Immature natural killer cell (primary cell): ENCODE measurements at regions not wholly inside any gene's neighbourhood (a gene's known extent, or its start where the extent isn't known, plus 50 kb on each side); places are given as distances from the start of the nearest gene placed in this dataset.

ENCODE experiments used
- DNase-seq, 3 donors: peaks; one replicate each; pipeline ENCODE4 v3.0.0; 2022; ENCODE audit warnings: mixed read lengths in 1 of 3
- H3K27ac Mint-ChIP-seq, 6 donors: one replicate each; pipeline ENCODE4 v1.8.0; 2020; ENCODE audit warnings: mixed read lengths in 6 of 6, mild to moderate bottlenecking in 5 of 6, inconsistent platforms in 4 of 6, moderate library complexity in 3 of 6
- H3K27me3 Mint-ChIP-seq, 3 donors: one replicate each; pipeline ENCODE4 v1.8.0; 2020 to 2021; ENCODE audit warnings: low read depth in 3 of 3, mild to moderate bottlenecking in 3 of 3, mixed read lengths in 3 of 3, moderate library complexity in 3 of 3, inconsistent platforms in 1 of 3
- H3K36me3 Mint-ChIP-seq, 3 donors: one replicate each; pipeline ENCODE4 v1.8.0; 2020; ENCODE audit warnings: mixed read lengths in 3 of 3, inconsistent platforms in 2 of 3, mild to moderate bottlenecking in 2 of 3
- H3K4me1 Mint-ChIP-seq, 2 donors: one replicate each; pipeline ENCODE4 v1.8.0; 2020; ENCODE audit warnings: inconsistent platforms in 2 of 2, mild to moderate bottlenecking in 2 of 2, mixed read lengths in 2 of 2, moderate library complexity in 1 of 2
- H3K4me3 Mint-ChIP-seq, 5 donors: one replicate each; pipeline ENCODE4 v1.8.0; 2020; ENCODE audit warnings: mild to moderate bottlenecking in 5 of 5, mixed read lengths in 5 of 5, inconsistent platforms in 3 of 5, moderate library complexity in 3 of 5
- H3K9me3 Mint-ChIP-seq, 6 donors: one replicate each; pipeline ENCODE4 v1.8.0; 2020; ENCODE audit warnings: mild to moderate bottlenecking in 6 of 6, mixed read lengths in 6 of 6, inconsistent platforms in 4 of 6, moderate library complexity in 3 of 6

DNA sequence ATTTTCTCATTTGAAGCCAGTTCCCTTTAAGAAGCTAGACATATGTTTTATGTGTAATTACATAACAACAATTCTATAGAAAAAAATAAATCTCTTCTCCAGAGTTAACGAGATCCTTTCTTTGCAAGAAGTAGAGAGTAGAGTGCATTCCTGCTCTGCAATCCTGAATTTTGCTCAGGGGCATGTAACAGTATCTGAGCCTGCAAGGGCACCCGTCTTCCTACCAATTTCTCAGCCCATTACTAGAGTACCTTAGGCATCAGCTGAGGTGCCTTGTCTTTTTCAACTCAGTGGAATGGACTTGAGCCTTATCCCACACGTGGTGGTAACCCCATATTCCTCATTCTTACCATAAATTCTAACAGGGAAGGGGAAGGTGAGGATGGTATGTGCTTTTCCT is 205.9 kb downstream of the IKZF2 start:
- no peaks in the 10 kb centered on the region for H3K9me3 Mint-ChIP-seq
- no peak overlapping the region for H3K27ac Mint-ChIP-seq
- peaks cover 0 to 2% (median 0%) of the 10 kb centered on the region in 3 donors for H3K27me3 Mint-ChIP-seq
- no peak overlapping the region for H3K4me3 Mint-ChIP-seq
- H3K4me1 Mint-ChIP-seq = peaks cover 4 to 16% of the 10 kb centered on the region in 2 donors
- peaks cover 0 to 35% (median 15%) of the 10 kb centered on the region in 3 donors for H3K36me3 Mint-ChIP-seq
- no peak for DNase-seq

- H3K4me1 Mint-ChIP-seq = peaks cover 4 to 10% of the 10 kb centered on the region in 2 donors
- peaks cover 0 to 2% (median 2%) of the 10 kb centered on the region in 3 donors for H3K27me3 Mint-ChIP-seq
- H3K4me3 Mint-ChIP-seq = no peak overlapping the region
- DNase-seq = no peak
- no peak overlapping the region for H3K27ac Mint-ChIP-seq
- H3K9me3 Mint-ChIP-seq = no peaks in the 10 kb centered on the region
- H3K36me3 Mint-ChIP-seq = peaks cover 4 to 44% (median 27%) of the 10 kb centered on the region in 3 donors
Observed at GRCh38 chr2:212943351-212943750, 208.1 kb downstream of the IKZF2 start.

GRCh38 chr2:212941361-212941760 is 210.1 kb downstream of the IKZF2 start:
- no peak overlapping the region for H3K4me3 Mint-ChIP-seq
- no peak overlapping the region for H3K27ac Mint-ChIP-seq
- peaks cover 4 to 16% of the 10 kb centered on the region in 2 donors for H3K4me1 Mint-ChIP-seq

GRCh38 chr2:212940816-212941215 is 210.6 kb downstream of the IKZF2 start:
- no peak overlapping the region for H3K27ac Mint-ChIP-seq
- H3K9me3 Mint-ChIP-seq = no peaks in the 10 kb centered on the region
- H3K27me3 Mint-ChIP-seq = peaks cover 0 to 2% (median 0%) of the 10 kb centered on the region in 3 donors
- no peak overlapping the region for H3K4me3 Mint-ChIP-seq
- DNase-seq = no peak
- peaks cover 4 to 52% (median 38%) of the 10 kb centered on the region in 3 donors for H3K36me3 Mint-ChIP-seq
- peaks cover 0 to 11% of the 10 kb centered on the region in 2 donors for H3K4me1 Mint-ChIP-seq

More at GRCh38 chr2:212941361-212941760, 210.1 kb downstream of the IKZF2 start:
- DNase-seq = no peak
- Mint-ChIP-seq H3K9me3 (no peaks in the 10 kb centered on the region), H3K27me3 (peaks cover 0 to 2% (median 2%) of the 10 kb centered on the region in 3 donors), H3K36me3 (peaks cover 4 to 54% (median 42%) of the 10 kb centered on the region in 3 donors)

DNA sequence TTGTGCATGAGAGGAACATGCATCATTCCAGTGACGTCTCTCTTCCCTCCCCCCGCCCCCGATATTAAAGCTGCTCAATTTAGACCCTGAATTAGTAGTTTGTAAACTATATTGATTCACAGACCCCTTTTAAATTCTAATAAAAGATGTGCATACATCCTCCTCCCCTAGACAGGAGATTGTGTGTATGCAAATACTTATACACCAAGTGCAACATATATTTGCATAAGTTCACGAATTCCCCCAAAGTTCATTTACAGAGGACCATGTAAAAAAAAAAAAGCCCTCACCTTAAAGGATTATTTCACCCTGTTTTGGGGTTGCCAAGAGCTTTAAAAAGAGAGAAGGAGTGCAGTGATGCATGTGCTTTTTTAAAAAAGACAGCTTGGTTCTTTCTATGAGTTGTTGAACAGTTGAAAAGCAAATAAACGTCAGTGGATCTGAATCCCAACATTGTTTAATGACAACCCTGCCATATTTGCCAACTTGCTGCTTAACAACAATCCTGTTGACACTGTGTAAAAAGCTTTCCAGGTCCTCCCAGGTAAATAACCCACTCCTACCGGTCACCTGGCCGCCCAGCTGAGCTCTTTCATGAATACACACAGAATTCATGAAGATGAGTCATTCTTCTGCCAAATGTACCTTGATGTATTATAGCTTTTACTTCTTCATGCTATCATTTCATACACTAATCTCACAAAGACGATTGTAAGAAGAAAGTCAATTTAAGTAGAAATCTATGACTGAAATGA is 211.5 kb downstream of the IKZF2 start:
- H3K9me3 Mint-ChIP-seq = no peaks in the 10 kb centered on the region
- DNase-seq = no peak
- peaks cover 0 to 2% (median 2%) of the 10 kb centered on the region in 3 donors for H3K27me3 Mint-ChIP-seq
- H3K36me3 Mint-ChIP-seq = peaks cover 9 to 55% (median 45%) of the 10 kb centered on the region in 3 donors
- H3K4me3 Mint-ChIP-seq = no peak overlapping the region
- peaks cover 0 to 10% of the 10 kb centered on the region in 2 donors for H3K4me1 Mint-ChIP-seq
- H3K27ac Mint-ChIP-seq = peak overlapping the region in 1 of 6 donors; percentile 62

DNA sequence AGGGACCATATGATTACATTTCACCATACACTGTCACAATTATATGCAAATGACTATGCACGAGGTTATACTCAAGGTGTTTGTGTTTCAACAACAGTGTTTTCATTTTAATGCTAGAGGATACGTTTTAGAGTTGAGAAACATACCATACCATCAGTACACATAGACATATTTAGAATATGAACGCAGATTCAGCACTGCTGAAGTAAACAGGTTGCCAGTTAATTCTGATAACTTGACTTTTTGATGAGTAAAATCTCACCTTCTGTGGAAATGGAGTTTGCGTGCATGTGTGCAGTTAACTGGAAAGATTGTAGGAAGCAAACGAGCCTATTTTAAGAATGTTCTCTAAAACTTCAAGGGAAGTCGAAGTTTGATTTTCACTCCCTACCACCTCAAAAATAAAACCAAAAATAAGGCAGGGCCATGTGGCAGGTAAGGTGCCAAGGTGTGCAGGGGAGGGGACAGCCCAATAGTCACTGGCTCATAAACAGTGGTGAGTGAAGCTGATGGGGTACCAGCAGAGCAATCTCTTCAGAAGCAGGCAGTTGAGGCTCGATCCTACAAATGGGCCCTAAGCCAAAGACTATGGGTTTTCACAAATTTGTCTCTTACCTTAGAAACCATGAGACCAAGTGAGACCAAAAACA is 213.1 kb downstream of the IKZF2 start:
- Mint-ChIP-seq H3K4me1 (peaks cover 0 to 10% of the 10 kb centered on the region in 2 donors), H3K9me3 (no peaks in the 10 kb centered on the region), H3K27ac (no peak overlapping the region), H3K27me3 (peaks cover 0 to 2% (median 2%) of the 10 kb centered on the region in 3 donors), H3K4me3 (no peak overlapping the region), H3K36me3 (peaks cover 15 to 59% (median 53%) of the 10 kb centered on the region in 3 donors)
- no peak for DNase-seq

- peak overlapping the region in 1 of 6 donors; percentile 61 for H3K27ac Mint-ChIP-seq
- peaks cover 15 to 68% (median 66%) of the 10 kb centered on the region in 3 donors for H3K36me3 Mint-ChIP-seq
- DNase-seq = no peak
- peaks cover 0 to 3% (median 2%) of the 10 kb centered on the region in 3 donors for H3K27me3 Mint-ChIP-seq
- no peak overlapping the region for H3K4me3 Mint-ChIP-seq
- H3K4me1 Mint-ChIP-seq = peaks cover 0 to 10% of the 10 kb centered on the region in 2 donors
- H3K9me3 Mint-ChIP-seq = no peaks in the 10 kb centered on the region
Observed at GRCh38 chr2:212936572-212936971, 214.8 kb downstream of the IKZF2 start.

DNA sequence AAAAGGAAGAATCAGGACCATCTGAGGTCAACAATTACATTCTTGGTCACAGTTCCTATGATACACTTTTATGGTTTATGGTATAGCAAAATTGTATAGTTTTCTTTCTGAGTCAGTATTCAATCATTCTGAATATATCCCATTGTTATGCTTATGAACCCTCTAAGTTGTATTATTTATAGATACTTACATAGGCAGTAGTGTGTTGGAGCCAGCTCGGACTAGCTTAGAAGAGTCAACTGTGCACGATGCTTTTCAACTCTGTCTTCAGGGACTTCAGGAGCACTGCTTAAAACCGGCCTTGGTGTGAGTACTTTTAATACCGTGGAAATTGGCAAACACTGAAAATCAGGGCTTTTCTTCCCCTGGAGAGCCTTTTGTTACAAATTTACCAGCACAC is 215.7 kb downstream of the IKZF2 start:
- Mint-ChIP-seq H3K36me3 (peaks cover 15 to 70% (median 62%) of the 10 kb centered on the region in 3 donors), H3K4me1 (peaks cover 0 to 10% of the 10 kb centered on the region in 2 donors), H3K27me3 (peaks cover 0 to 3% (median 2%) of the 10 kb centered on the region in 3 donors), H3K27ac (no peak overlapping the region), H3K4me3 (no peak overlapping the region), H3K9me3 (no peaks in the 10 kb centered on the region)
- DNase-seq = no peak

DNA sequence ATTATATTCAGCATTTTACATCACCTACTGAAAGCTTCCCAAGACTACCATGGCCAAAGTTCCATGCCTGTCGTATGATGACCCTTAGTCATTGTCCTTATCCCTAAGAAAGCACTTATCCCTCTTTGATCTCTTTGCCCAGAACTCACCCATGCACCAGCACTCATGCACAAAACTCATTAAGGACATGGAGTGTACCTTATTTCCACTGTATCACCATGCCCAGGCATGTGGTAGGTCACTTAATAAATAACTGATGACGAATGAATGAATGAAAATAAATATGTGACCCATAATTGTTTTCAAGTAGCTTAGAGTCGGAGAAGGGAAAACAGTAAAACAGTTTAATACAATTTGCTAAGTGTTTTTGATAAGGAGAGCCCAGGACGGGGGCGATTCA is 220.1 kb downstream of the IKZF2 start:
- H3K27ac Mint-ChIP-seq = peak overlapping the region in 1 of 6 donors; percentile 51
- peaks cover 0 to 3% (median 0%) of the 10 kb centered on the region in 3 donors for H3K27me3 Mint-ChIP-seq
- H3K9me3 Mint-ChIP-seq = no peaks in the 10 kb centered on the region
- H3K4me1 Mint-ChIP-seq = peaks cover 0 to 2% of the 10 kb centered on the region in 2 donors
- H3K36me3 Mint-ChIP-seq = peaks cover 15 to 52% (median 34%) of the 10 kb centered on the region in 3 donors
- H3K4me3 Mint-ChIP-seq = no peak overlapping the region
- no peak for DNase-seq

GRCh38 chr2:212930556-212931260 is 220.7 kb downstream of the IKZF2 start:
- peaks cover 15 to 54% (median 34%) of the 10 kb centered on the region in 3 donors for H3K36me3 Mint-ChIP-seq
- H3K4me1 Mint-ChIP-seq = peaks cover 0 to 2% of the 10 kb centered on the region in 2 donors
- H3K9me3 Mint-ChIP-seq = no peaks in the 10 kb centered on the region
- H3K4me3 Mint-ChIP-seq = no peak overlapping the region
- DNase-seq = no peak
- H3K27me3 Mint-ChIP-seq = peaks cover 0 to 3% (median 0%) of the 10 kb centered on the region in 3 donors
- no peak overlapping the region for H3K27ac Mint-ChIP-seq

DNA sequence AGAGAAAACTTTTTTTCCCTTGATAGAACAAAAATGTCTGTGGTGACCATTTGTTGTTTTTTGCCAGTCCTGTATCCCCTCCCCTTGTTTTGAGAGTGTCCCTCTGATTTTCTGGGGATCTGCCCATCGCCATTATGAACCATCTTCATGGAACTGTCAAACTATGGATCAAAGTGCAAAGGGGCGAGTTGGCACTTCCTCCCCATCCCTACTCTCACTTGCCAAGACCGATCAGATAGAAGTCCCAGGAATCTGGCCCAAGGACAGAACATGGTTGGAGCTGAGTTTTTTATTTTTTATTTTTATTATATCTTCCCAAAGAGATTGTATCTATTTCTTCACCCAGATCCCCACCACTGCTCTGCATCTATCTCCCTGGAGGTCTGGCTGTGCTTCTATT is 221.4 kb downstream of the IKZF2 start:
- DNase-seq = no peak
- Mint-ChIP-seq H3K4me1 (peaks cover 0 to 2% of the 10 kb centered on the region in 2 donors), H3K36me3 (peaks cover 12 to 47% (median 32%) of the 10 kb centered on the region in 3 donors), H3K4me3 (no peak overlapping the region), H3K9me3 (peaks cover 0 to under 1% (median 0%) of the 10 kb centered on the region in 6 donors), H3K27ac (peak overlapping the region in 1 of 6 donors; percentile 62), H3K27me3 (peaks cover 0 to 2% (median 0%) of the 10 kb centered on the region in 3 donors)

DNA sequence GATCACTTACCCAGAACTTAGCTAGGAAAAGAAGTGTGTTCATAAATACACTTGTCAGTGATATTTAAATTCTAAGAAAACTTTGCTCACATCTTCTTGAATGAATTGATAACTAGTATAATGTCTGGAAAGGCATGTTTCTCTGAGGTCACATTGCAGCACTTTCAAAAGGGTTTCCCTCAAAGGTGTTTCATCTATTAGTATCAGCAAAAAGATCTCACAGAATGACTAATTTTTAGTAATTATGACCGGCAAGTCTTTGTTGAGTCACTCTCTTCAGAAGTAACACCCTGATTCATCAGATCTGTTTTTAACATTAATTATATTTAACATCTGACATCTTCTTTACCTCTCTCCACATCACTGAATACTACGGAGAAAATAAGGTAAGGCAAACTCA is 222.3 kb downstream of the IKZF2 start:
- no peak overlapping the region for H3K27ac Mint-ChIP-seq
- peaks cover 11 to 39% (median 28%) of the 10 kb centered on the region in 3 donors for H3K36me3 Mint-ChIP-seq
- no peak overlapping the region for H3K4me3 Mint-ChIP-seq
- no peak for DNase-seq
- H3K27me3 Mint-ChIP-seq = peaks cover 0 to 2% (median 0%) of the 10 kb centered on the region in 3 donors
- H3K9me3 Mint-ChIP-seq = peaks cover 0 to 1% (median 0%) of the 10 kb centered on the region in 6 donors
- H3K4me1 Mint-ChIP-seq = peaks cover 0 to 2% of the 10 kb centered on the region in 2 donors

DNA sequence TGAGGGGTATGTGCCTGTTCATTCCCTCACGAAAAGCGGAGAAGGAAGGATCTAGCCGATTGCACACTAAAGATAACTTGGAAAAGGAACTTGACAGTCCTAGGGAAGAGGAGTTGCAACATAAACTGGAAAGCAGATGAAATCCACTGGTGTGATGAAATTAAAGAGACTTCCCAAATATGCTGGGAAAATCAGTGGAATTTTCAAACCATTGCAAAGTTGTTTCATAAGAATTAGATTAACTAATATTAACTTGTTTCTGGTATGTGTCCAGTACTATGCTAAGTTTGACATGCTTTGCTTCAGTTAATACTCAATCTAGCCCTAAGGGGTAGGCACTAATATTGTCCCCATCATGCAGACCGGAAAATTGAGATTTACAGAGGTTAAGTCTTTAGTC is 222.7 kb downstream of the IKZF2 start:
- Mint-ChIP-seq H3K9me3 (peaks cover 0 to 1% (median 0%) of the 10 kb centered on the region in 6 donors), H3K27me3 (peaks cover 0 to 2% (median 0%) of the 10 kb centered on the region in 3 donors), H3K27ac (peak overlapping the region in 1 of 6 donors; percentile 32), H3K36me3 (peaks cover 8 to 36% (median 24%) of the 10 kb centered on the region in 3 donors), H3K4me3 (no peak overlapping the region), H3K4me1 (peaks cover 0 to 2% of the 10 kb centered on the region in 2 donors)
- DNase-seq = no peak
